ENCODE measurements at regions not wholly inside any gene's neighbourhood (a gene's known extent, or its start where the extent isn't known, plus 50 kb on each side); places are given as distances from the start of the nearest gene placed in this dataset.

- TF ChIP-seq TAF1 (IDR thresholded peaks at IDR 0.05; ENCODE audit: low read depth), result no peak
- TF ChIP-seq USF1 (IDR thresholded peaks at IDR 0.05), result no peak
- no peak for TF ChIP-seq MAX (IDR thresholded peaks at IDR 0.05)
Measured at GRCh38 chr5:33115467-33115866, 325.3 kb upstream of the TARS1 start.
